A549 (cell line): ENCODE measurements at regions not wholly inside any gene's neighbourhood (a gene's known extent, or its start where the extent isn't known, plus 50 kb on each side); places are given as distances from the start of the nearest gene placed in this dataset.

Source experiments
- CHD4 ChIP-seq: fragments of 200-600 bp; sonication (generic); IDR thresholded peaks from 2 replicates; pipeline ENCODE4 v1.6.1; 2016; ENCODE audit warnings: antibody characterized with exemption, mild to moderate bottlenecking, borderline replicate concordance
- EP300 ChIP-seq, 2 experiments: fragments of >200 bp; sonication (Bioruptor Twin); formaldehyde crosslinking; IDR thresholded peaks; 2 replicates in 1 of 2; 3 replicates in 1 of 2; pipeline ENCODE4 v1.6.1; 2016 to 2017
- ESRRA ChIP-seq: fragments of 150-350 bp; IDR thresholded peaks from 2 replicates; pipeline ENCODE4 v1.6.1; 2014; ENCODE audit warnings: mild to moderate bottlenecking, low read length, borderline replicate concordance
- JUN ChIP-seq, 2 experiments: fragments of >200 bp; sonication (Bioruptor Twin); formaldehyde crosslinking; IDR thresholded peaks; 2 replicates in 1 of 2; 3 replicates in 1 of 2; pipeline ENCODE4 v1.6.1; 2016 to 2017
- NFE2L2 ChIP-seq: fragments of 150-350 bp; conservative IDR thresholded peaks from 2 replicates; pipeline ENCODE4 v1.6.1; 2014; ENCODE audit warnings: low read length
- POLR2A ChIP-seq: IDR thresholded peaks from 2 replicates; pipeline ENCODE4 v1.6.1; 2012; ENCODE audit warnings: mild to moderate bottlenecking, low read length
- POLR2AphosphoS2 ChIP-seq: conservative IDR thresholded peaks from 2 replicates; pipeline ENCODE4 v1.6.1; 2012; ENCODE audit warnings: low read length, improper control_type of control experiment, inconsistent platforms
- RFX5 ChIP-seq: fragments of 450-650 bp; IDR thresholded peaks from 2 replicates; pipeline ENCODE4 v1.7.1; 2014; ENCODE audit warnings: antibody characterized with exemption, mild to moderate bottlenecking, moderate library complexity
- SMC3 ChIP-seq: fragments of >200 bp; sonication (Bioruptor Twin); formaldehyde crosslinking; IDR thresholded peaks from 3 replicates; pipeline ENCODE4 v1.6.1; 2018; ENCODE audit warnings: inconsistent platforms
- TF ChIP-seq, protein P1 (sequence below): fragments of >200 bp; sonication (Bioruptor Twin); formaldehyde crosslinking; IDR thresholded peaks from 3 replicates; pipeline ENCODE4 v1.5.1; 2016

DNA sequence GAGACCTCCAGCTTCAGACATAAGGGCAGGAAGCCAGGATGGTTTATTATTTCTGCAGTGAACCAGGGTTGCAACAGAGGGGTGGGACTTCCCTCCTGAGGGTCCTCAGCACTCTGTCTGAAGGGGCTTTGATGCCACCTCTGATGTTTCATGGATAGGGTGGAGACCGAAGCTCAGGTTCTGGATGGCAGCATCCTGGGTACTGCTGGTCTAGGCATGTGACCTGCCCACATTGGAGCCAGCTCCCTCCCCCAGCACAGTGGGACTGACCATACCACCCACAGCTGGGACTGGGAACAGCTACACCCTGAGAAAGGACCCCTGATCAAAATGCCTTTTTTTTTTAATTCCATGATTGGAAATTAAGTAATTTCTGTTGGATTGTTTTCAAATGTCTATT, 355.2 kb downstream of the ZNF516 start:
- TF ChIP-seq, protein P1, sequence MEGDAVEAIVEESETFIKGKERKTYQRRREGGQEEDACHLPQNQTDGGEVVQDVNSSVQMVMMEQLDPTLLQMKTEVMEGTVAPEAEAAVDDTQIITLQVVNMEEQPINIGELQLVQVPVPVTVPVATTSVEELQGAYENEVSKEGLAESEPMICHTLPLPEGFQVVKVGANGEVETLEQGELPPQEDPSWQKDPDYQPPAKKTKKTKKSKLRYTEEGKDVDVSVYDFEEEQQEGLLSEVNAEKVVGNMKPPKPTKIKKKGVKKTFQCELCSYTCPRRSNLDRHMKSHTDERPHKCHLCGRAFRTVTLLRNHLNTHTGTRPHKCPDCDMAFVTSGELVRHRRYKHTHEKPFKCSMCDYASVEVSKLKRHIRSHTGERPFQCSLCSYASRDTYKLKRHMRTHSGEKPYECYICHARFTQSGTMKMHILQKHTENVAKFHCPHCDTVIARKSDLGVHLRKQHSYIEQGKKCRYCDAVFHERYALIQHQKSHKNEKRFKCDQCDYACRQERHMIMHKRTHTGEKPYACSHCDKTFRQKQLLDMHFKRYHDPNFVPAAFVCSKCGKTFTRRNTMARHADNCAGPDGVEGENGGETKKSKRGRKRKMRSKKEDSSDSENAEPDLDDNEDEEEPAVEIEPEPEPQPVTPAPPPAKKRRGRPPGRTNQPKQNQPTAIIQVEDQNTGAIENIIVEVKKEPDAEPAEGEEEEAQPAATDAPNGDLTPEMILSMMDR, result no peak
- no peak for TF ChIP-seq NFE2L2
- no peak for TF ChIP-seq SMC3
- no peak for TF ChIP-seq POLR2A
- no peak for TF ChIP-seq CHD4
- TF ChIP-seq POLR2AphosphoS2, result no peak
- TF ChIP-seq RFX5, result no peak
- no peak for TF ChIP-seq ESRRA
- no peak for TF ChIP-seq JUN (IDR thresholded peaks at IDR 0.05)
- no peak for TF ChIP-seq EP300 (IDR thresholded peaks at IDR 0.05)
